BLaER1 treated with 17β-estradiol and CSF1 and Interleukin-3, amounts not matched to agents 10 nM and 100 nM (cell line): ENCODE measurements at regions not wholly inside any gene's neighbourhood (a gene's known extent, or its start where the extent isn't known, plus 50 kb on each side); places are given as distances from the start of the nearest gene placed in this dataset.

ENCODE experiments used
- H3K27ac ChIP-seq, 11 experiments: shearing (Covaris generic); formaldehyde crosslinking; 2 replicates each; pipeline ENCODE4 v1.8.1; 2022
- H3K27me3 ChIP-seq, 11 experiments: shearing (Covaris generic); formaldehyde crosslinking; 2 replicates each; pipeline ENCODE4 v1.8.1; 2022
- H3K36me3 ChIP-seq, 11 experiments: shearing (Covaris generic); formaldehyde crosslinking; 2 replicates each; pipeline ENCODE4 v1.8.1; 2022
- H3K4me1 ChIP-seq, 10 experiments: shearing (Covaris generic); formaldehyde crosslinking; 2 replicates each; pipeline ENCODE4 v1.8.1; 2022
- H3K4me2 ChIP-seq, 11 experiments: shearing (Covaris generic); formaldehyde crosslinking; 2 replicates each; pipeline ENCODE4 v1.8.1; 2022
- H3K4me3 ChIP-seq, 10 experiments: shearing (Covaris generic); formaldehyde crosslinking; 2 replicates each; pipeline ENCODE4 v1.8.1; 2022
- H3K9ac ChIP-seq, 11 experiments: shearing (Covaris generic); formaldehyde crosslinking; 2 replicates each; pipeline ENCODE4 v1.8.1; 2022
- H3K9me3 ChIP-seq, 11 experiments: shearing (Covaris generic); formaldehyde crosslinking; replicated peaks in 1 of 11; 2 replicates each; pipeline ENCODE4 v1.8.1; 2022
- H4K20me1 ChIP-seq, 11 experiments: shearing (Covaris generic); formaldehyde crosslinking; 2 replicates each; pipeline ENCODE4 v1.8.1; 2022
- Cebpa-rat ChIP-seq, 11 experiments: shearing (Covaris generic); IDR thresholded peaks; 2 replicates each; pipeline ENCODE4 v1.8.1; 2022

GRCh38 chr12:59158681-59159080, 238.4 kb upstream of the LRIG3 start:
- no peak for TF ChIP-seq Cebpa-rat (IDR thresholded peaks at IDR 0.05)
- Histone ChIP-seq H3K4me3 (no peak overlapping the region), H3K9me3 (peaks cover 0 to 49% (median 0%) of the 10 kb centered on the region in 11 experiments; a peak in 5 of 22 replicates), H3K36me3 (no peaks in the 10 kb centered on the region), H3K27ac (no peak overlapping the region), H3K4me2 (no peak overlapping the region), H3K27me3 (no peaks in the 10 kb centered on the region), H4K20me1 (no peaks in the 10 kb centered on the region), H3K4me1 (no peaks in the 10 kb centered on the region), H3K9ac (no peak overlapping the region)

GRCh38 chr12:59158066-59158465, 237.8 kb upstream of the LRIG3 start:
- Histone ChIP-seq H3K4me1 (no peaks in the 10 kb centered on the region), H3K27ac (no peak overlapping the region), H4K20me1 (no peaks in the 10 kb centered on the region), H3K27me3 (no peaks in the 10 kb centered on the region), H3K4me2 (no peak overlapping the region), H3K36me3 (no peaks in the 10 kb centered on the region), H3K9ac (no peak overlapping the region), H3K9me3 (peaks cover 0 to 51% (median 0%) of the 10 kb centered on the region in 11 experiments; a peak in 5 of 22 replicates), H3K4me3 (no peak overlapping the region)
- TF ChIP-seq Cebpa-rat (IDR thresholded peaks at IDR 0.05), result no peak

GRCh38 chr12:59155448-59155847, 235.1 kb upstream of the LRIG3 start:
- Histone ChIP-seq H3K4me2 (no peak overlapping the region), H3K4me3 (no peak overlapping the region), H3K9me3 (peaks cover 0 to 44% (median 0%) of the 10 kb centered on the region in 11 experiments; a peak in 5 of 22 replicates), H3K27ac (no peak overlapping the region), H3K4me1 (no peaks in the 10 kb centered on the region), H3K36me3 (no peaks in the 10 kb centered on the region), H3K9ac (no peak overlapping the region), H3K27me3 (no peaks in the 10 kb centered on the region), H4K20me1 (no peaks in the 10 kb centered on the region)
- no peak for TF ChIP-seq Cebpa-rat (IDR thresholded peaks at IDR 0.05)

DNA sequence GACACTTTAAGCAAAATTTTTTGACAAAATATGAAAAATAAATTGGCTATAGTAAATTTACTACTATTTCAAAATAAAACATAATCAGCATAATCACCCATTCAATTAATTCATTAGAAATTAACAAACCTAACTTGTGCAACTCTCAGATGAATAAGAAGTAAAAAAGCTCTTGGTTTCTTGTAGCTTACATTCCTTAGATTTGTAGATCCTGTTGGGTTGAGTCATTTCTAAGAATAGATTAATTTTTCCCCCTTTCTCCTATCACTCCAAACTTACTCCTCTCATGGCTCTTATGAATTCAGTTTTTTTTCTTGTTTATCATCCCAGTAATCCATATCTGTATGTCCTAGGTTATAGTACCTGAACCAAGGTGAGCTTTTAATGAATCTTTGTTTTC, 230.9 kb upstream of the LRIG3 start:
- Histone ChIP-seq H3K36me3 (no peaks in the 10 kb centered on the region), H3K4me2 (no peak overlapping the region), H3K9me3 (peaks cover 0 to 24% (median 0%) of the 10 kb centered on the region in 11 experiments; a peak in 5 of 22 replicates), H3K4me3 (no peak overlapping the region), H4K20me1 (no peaks in the 10 kb centered on the region), H3K27me3 (no peaks in the 10 kb centered on the region), H3K4me1 (peaks cover 0 to 6% (median 0%) of the 10 kb centered on the region in 10 experiments; a peak in 3 of 20 replicates), H3K27ac (no peak overlapping the region), H3K9ac (no peak overlapping the region)
- no peak for TF ChIP-seq Cebpa-rat (IDR thresholded peaks at IDR 0.05)

- Histone ChIP-seq H3K9ac (no peak overlapping the region), H3K4me2 (no peak overlapping the region), H4K20me1 (no peaks in the 10 kb centered on the region), H3K36me3 (no peaks in the 10 kb centered on the region), H3K27me3 (no peaks in the 10 kb centered on the region), H3K9me3 (peaks cover 0 to 13% (median 0%) of the 10 kb centered on the region in 11 experiments; a peak in 3 of 22 replicates), H3K27ac (no peak overlapping the region), H3K4me1 (peaks cover 0 to 6% (median 0%) of the 10 kb centered on the region in 10 experiments; a peak in 3 of 20 replicates), H3K4me3 (no peak overlapping the region)
- TF ChIP-seq Cebpa-rat (IDR thresholded peaks at IDR 0.05), result no peak
Observed at GRCh38 chr12:59149995-59150642, 229.8 kb upstream of the LRIG3 start.

- H3K36me3 ChIP-seq, result no peaks in the 10 kb centered on the region
- no peaks in the 10 kb centered on the region for H3K9me3 ChIP-seq
- TF ChIP-seq Cebpa-rat (IDR thresholded peaks at IDR 0.05), result no peak
- no peak overlapping the region for H3K4me3 ChIP-seq
- H4K20me1 ChIP-seq, result no peaks in the 10 kb centered on the region
- no peak overlapping the region for H3K9ac ChIP-seq
- no peak overlapping the region for H3K4me2 ChIP-seq
- no peak overlapping the region for H3K27ac ChIP-seq
- H3K4me1 ChIP-seq, result peaks cover 0 to 6% (median 0%) of the 10 kb centered on the region in 10 experiments; a peak in 3 of 20 replicates
- no peaks in the 10 kb centered on the region for H3K27me3 ChIP-seq
Observed at GRCh38 chr12:59147791-59148190, 227.5 kb upstream of the LRIG3 start.

DNA sequence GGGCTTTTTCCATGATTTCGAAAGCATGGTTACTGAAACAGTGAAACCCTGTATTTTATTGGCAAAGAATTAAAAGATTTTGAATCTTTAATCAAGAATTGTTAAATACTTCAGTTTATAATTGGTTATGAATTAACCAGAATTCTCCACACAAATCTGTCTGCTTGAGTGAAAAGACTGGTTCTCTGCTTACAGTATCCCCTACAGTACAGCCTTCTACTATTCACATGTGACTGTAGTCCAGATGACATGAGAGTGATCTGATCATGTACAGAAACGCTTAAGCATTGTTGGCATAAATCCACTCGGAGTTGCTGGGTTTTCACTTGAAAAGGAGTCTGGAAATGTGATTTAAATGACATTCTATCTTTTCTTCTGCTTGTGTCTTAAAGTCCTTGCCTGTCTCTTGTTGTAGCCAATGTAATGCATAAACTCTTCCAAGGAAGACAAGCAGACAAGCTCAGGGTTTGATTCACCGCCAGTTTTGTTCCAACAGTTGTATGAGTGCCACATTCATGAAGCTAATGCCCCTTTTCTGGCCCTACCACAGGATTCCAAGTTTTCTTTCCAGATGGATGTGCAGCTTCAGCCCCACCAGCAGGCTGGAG, 222.0 kb upstream of the LRIG3 start:
- TF ChIP-seq Cebpa-rat (IDR thresholded peaks at IDR 0.05), result no peak
- H3K27me3 ChIP-seq, result no peaks in the 10 kb centered on the region
- no peak overlapping the region for H3K27ac ChIP-seq
- H4K20me1 ChIP-seq, result no peaks in the 10 kb centered on the region
- no peak overlapping the region for H3K4me2 ChIP-seq
- no peaks in the 10 kb centered on the region for H3K36me3 ChIP-seq
- no peaks in the 10 kb centered on the region for H3K9me3 ChIP-seq
- no peak overlapping the region for H3K4me3 ChIP-seq
- no peak overlapping the region for H3K9ac ChIP-seq
- no peaks in the 10 kb centered on the region for H3K4me1 ChIP-seq

DNA sequence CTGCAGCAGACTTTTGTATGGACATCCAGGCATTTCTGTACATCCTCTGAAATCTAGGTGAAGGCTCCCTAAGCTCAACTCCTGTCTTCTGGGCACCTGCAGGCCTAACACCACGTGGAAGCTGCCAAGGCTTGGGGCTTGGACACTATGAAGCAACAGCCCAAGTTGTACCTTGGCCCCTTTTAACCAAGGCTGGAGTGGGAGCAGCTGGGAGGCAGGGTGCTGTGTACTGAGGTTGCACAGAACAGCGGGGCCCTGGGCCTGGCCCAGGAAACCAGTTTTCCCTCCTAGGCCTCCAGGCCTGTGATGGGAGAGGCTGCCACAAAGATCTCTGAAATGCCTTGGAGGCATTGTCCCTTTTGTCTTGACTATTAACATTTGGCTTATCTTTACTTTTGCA, 214.4 kb upstream of the LRIG3 start:
- Histone ChIP-seq H3K4me3 (no peak overlapping the region), H4K20me1 (no peaks in the 10 kb centered on the region), H3K27me3 (no peaks in the 10 kb centered on the region), H3K9me3 (peaks cover 0 to 5% (median 0%) of the 10 kb centered on the region in 11 experiments; a peak in 2 of 22 replicates), H3K9ac (no peak overlapping the region), H3K4me1 (no peaks in the 10 kb centered on the region), H3K36me3 (no peaks in the 10 kb centered on the region), H3K4me2 (no peak overlapping the region), H3K27ac (no peak overlapping the region)
- TF ChIP-seq Cebpa-rat (IDR thresholded peaks at IDR 0.05), result no peak

GRCh38 chr12:59131462-59131861, 211.2 kb upstream of the LRIG3 start:
- Histone ChIP-seq H3K9me3 (peaks cover 0 to 5% (median 0%) of the 10 kb centered on the region in 11 experiments; a peak in 2 of 22 replicates), H3K9ac (no peak overlapping the region), H3K4me2 (no peak overlapping the region), H3K36me3 (no peaks in the 10 kb centered on the region), H4K20me1 (no peaks in the 10 kb centered on the region), H3K4me1 (no peaks in the 10 kb centered on the region), H3K4me3 (no peak overlapping the region), H3K27me3 (no peaks in the 10 kb centered on the region), H3K27ac (no peak overlapping the region)
- no peak for TF ChIP-seq Cebpa-rat (IDR thresholded peaks at IDR 0.05)

- Histone ChIP-seq H3K4me1 (no peaks in the 10 kb centered on the region), H3K27ac (no peak overlapping the region), H3K27me3 (no peaks in the 10 kb centered on the region), H3K36me3 (no peaks in the 10 kb centered on the region), H3K9me3 (no peaks in the 10 kb centered on the region), H3K9ac (no peak overlapping the region), H4K20me1 (no peaks in the 10 kb centered on the region), H3K4me2 (no peak overlapping the region), H3K4me3 (no peak overlapping the region)
- no peak for TF ChIP-seq Cebpa-rat (IDR thresholded peaks at IDR 0.05)
Observed at GRCh38 chr12:59122784-59123183, 202.5 kb upstream of the LRIG3 start.
